Right cardiac atrium (tissue), 5 donors: ENCODE measurements at regions not wholly inside any gene's neighbourhood (a gene's known extent, or its start where the extent isn't known, plus 50 kb on each side); places are given as distances from the start of the nearest gene placed in this dataset.

ENCODE experiments used
- ATAC-seq, 2 donors: fragments of 200-7000 bp; cut with Tn5 transposase; one replicate each; pipeline versions ENCODE4 v1.8.0 to v1.9.1; 2020; ENCODE audit warnings: moderate library complexity in 2 of 2, mild to moderate bottlenecking in 1 of 2
- DNase-seq, 3 donors: peaks; one replicate each; pipeline ENCODE4 v3.0.0-alpha.2; 2020
- H3K27ac ChIP-seq: one replicate; pipeline ENCODE4 v1.5.1; 2013; ENCODE audit warnings: mild to moderate bottlenecking, low read length, control low read depth, moderate library complexity
- H3K27me3 ChIP-seq: one replicate; pipeline ENCODE4 v1.6.1; 2013; ENCODE audit not compliant: control insufficient read depth, insufficient read depth
- H3K4me1 ChIP-seq: one replicate; pipeline ENCODE4 v1.6.1; 2013; ENCODE audit warnings: low read length; ENCODE audit not compliant: control insufficient read depth, insufficient read depth
- H3K4me3 ChIP-seq: one replicate; pipeline ENCODE4 v1.5.1; 2013; ENCODE audit warnings: low read length, control low read depth
- H3K9me3 ChIP-seq: one replicate; pipeline ENCODE4 v1.6.1; 2013; ENCODE audit warnings: low read length; ENCODE audit not compliant: control insufficient read depth
- WGBS: extraction: QIAGEN DNeasy Blood & Tissue Kit; methylation state at CpG from one replicate; pipeline ENCODE4 v1.1.7; 2013; 5-methylcytosine and 5-hydroxymethylcytosine counted together
- intact Hi-C, 4 donors: fragments of 100-400 bp; cut with DNase I; formaldehyde crosslinking; loops; one replicate each; pipeline versions ENCODE4 v1.11.0 to v1.14.0; 2022 to 2023
- donor health status: healthy with polysubstance abuse.
- donor health status: DM: no; HTN: yes; CAD: no.
- donor health status: DM: no; HTN: no; CAD: no.
- donor health status: DM: no; HTN: yes; CAD: no; lungs with severe emphysema.
- donor health status: DM: yes; HTN: yes; CAD: no.

GRCh38 chr16:73739049-73739769 lies 557.4 kb upstream of the PSMD7 start:
- ATAC-seq (no peak), DNase-seq (no peak)
- Histone ChIP-seq H3K27me3 (no peaks in the 10 kb centered on the region), H3K4me3 (no peak overlapping the region), H3K9me3 (no peaks in the 10 kb centered on the region), H3K4me1 (no peaks in the 10 kb centered on the region), H3K27ac (no peak overlapping the region)
- WGBS, result 83% methylated on average over 4 of the region's 4 CpGs
- intact Hi-C loops, result no loop called here

GRCh38 chr16:73738266-73738665 lies 558.3 kb upstream of the PSMD7 start:
- Histone ChIP-seq H3K27ac (no peak overlapping the region), H3K27me3 (no peaks in the 10 kb centered on the region), H3K4me3 (no peak overlapping the region), H3K9me3 (peaks cover 2% of the 10 kb centered on the region), H3K4me1 (no peaks in the 10 kb centered on the region)
- 68% methylated on average over 4 of the region's 4 CpGs for WGBS
- intact Hi-C loops, result no loop called here
- DNase-seq (no peak), ATAC-seq (no peak)

GRCh38 chr16:73737637-73738036 lies 559.0 kb upstream of the PSMD7 start:
- no peak for ATAC-seq
- no peaks in the 10 kb centered on the region for H3K4me1 ChIP-seq
- WGBS, result 30% methylated on average over 3 of the region's 3 CpGs
- H3K27ac ChIP-seq, result no peak overlapping the region
- no peak overlapping the region for H3K4me3 ChIP-seq
- no peak for DNase-seq
- H3K27me3 ChIP-seq, result no peaks in the 10 kb centered on the region
- intact Hi-C loops, result no loop called here
- H3K9me3 ChIP-seq, result peaks cover 2% of the 10 kb centered on the region

- 86% methylated on average over 1 of the region's 1 CpG for WGBS
- H3K9me3 ChIP-seq, result peaks cover 2% of the 10 kb centered on the region
- DNase-seq (no peak), ATAC-seq (no peak)
- no peaks in the 10 kb centered on the region for H3K4me1 ChIP-seq
- intact Hi-C loops, result no loop called here
- H3K27ac ChIP-seq, result no peak overlapping the region
- no peaks in the 10 kb centered on the region for H3K27me3 ChIP-seq
- no peak overlapping the region for H3K4me3 ChIP-seq
Measured at GRCh38 chr16:73735954-73736353, 560.7 kb upstream of the PSMD7 start.

- Histone ChIP-seq H3K4me1 (no peaks in the 10 kb centered on the region), H3K4me3 (no peak overlapping the region), H3K9me3 (peaks cover 2% of the 10 kb centered on the region), H3K27me3 (no peaks in the 10 kb centered on the region), H3K27ac (no peak overlapping the region)
- intact Hi-C loops, result no loop called here
- no peak for DNase-seq
- ATAC-seq, result no peak
- WGBS, result 86% methylated on average over 3 of the region's 3 CpGs
Measured at GRCh38 chr16:73735018-73735417, 561.6 kb upstream of the PSMD7 start.

- Histone ChIP-seq H3K4me3 (no peak overlapping the region), H3K27ac (no peak overlapping the region), H3K9me3 (peaks cover 2% of the 10 kb centered on the region), H3K4me1 (no peaks in the 10 kb centered on the region), H3K27me3 (no peaks in the 10 kb centered on the region)
- no peak for DNase-seq
- intact Hi-C loops, result no loop called here
- no peak for ATAC-seq
- WGBS, result 95% methylated on average over 2 of the region's 2 CpGs
Measured at GRCh38 chr16:73732681-73733080, 563.9 kb upstream of the PSMD7 start.

GRCh38 chr16:73732143-73732542 lies 564.5 kb upstream of the PSMD7 start:
- Histone ChIP-seq H3K27ac (no peak overlapping the region), H3K4me1 (no peaks in the 10 kb centered on the region), H3K9me3 (peaks cover 2% of the 10 kb centered on the region), H3K27me3 (no peaks in the 10 kb centered on the region), H3K4me3 (no peak overlapping the region)
- 77% methylated on average over 1 of the region's 1 CpG for WGBS
- intact Hi-C loops, result no loop called here
- ATAC-seq (no peak), DNase-seq (no peak)

GRCh38 chr16:73730481-73731090 lies 566.0 kb upstream of the PSMD7 start:
- DNase-seq (no peak), ATAC-seq (no peak)
- intact Hi-C loops, result no loop called here
- no peak overlapping the region for H3K27ac ChIP-seq
- no peak overlapping the region for H3K4me3 ChIP-seq
- WGBS, result 87% methylated on average over 15 of the region's 15 CpGs
- no peaks in the 10 kb centered on the region for H3K4me1 ChIP-seq
- no peaks in the 10 kb centered on the region for H3K27me3 ChIP-seq
- H3K9me3 ChIP-seq, result peaks cover 2% of the 10 kb centered on the region

GRCh38 chr16:73725156-73725555 lies 571.5 kb upstream of the PSMD7 start:
- intact Hi-C loops, result no loop called here
- H3K27me3 ChIP-seq, result no peaks in the 10 kb centered on the region
- ATAC-seq (no peak), DNase-seq (no peak)
- no peak overlapping the region for H3K27ac ChIP-seq
- 45% methylated on average over 3 of the region's 3 CpGs for WGBS
- no peaks in the 10 kb centered on the region for H3K4me1 ChIP-seq
- H3K9me3 ChIP-seq, result no peaks in the 10 kb centered on the region
- no peak overlapping the region for H3K4me3 ChIP-seq

- Histone ChIP-seq H3K27me3 (no peaks in the 10 kb centered on the region), H3K9me3 (no peaks in the 10 kb centered on the region), H3K4me1 (no peaks in the 10 kb centered on the region), H3K4me3 (no peak overlapping the region), H3K27ac (no peak overlapping the region)
- 58% methylated on average over 2 of the region's 2 CpGs for WGBS
- ATAC-seq, result no peak
- intact Hi-C loops, result no loop called here
- DNase-seq, result no peak
Measured at GRCh38 chr16:73724503-73724902, 572.1 kb upstream of the PSMD7 start.

GRCh38 chr16:73717266-73717974 lies 579.2 kb upstream of the PSMD7 start:
- Histone ChIP-seq H3K9me3 (no peaks in the 10 kb centered on the region), H3K27me3 (no peaks in the 10 kb centered on the region), H3K27ac (no peak overlapping the region), H3K4me1 (no peaks in the 10 kb centered on the region), H3K4me3 (no peak overlapping the region)
- DNase-seq (no peak), ATAC-seq (no peak)
- 87% methylated on average over 11 of the region's 11 CpGs for WGBS
- intact Hi-C loops, result no loop called here
